Spleen (tissue), 11 donors: ENCODE measurements at regions not wholly inside any gene's neighbourhood (a gene's known extent, or its start where the extent isn't known, plus 50 kb on each side); places are given as distances from the start of the nearest gene placed in this dataset.

ENCODE experiments used
- DNase-seq: peaks from one replicate; pipeline ENCODE4 v3.0.0-alpha.2; 2020
- H3K27ac ChIP-seq, 8 donors: fragments of 200-600 bp; sonication (generic) in 7 of 8; 1 replicate in 4 of 8; 2 replicates in 4 of 8; pipeline versions ENCODE4 v1.5.0 to v1.8.0; 2016 to 2021; ENCODE audit warnings: inconsistent platforms in 4 of 8, mild to moderate bottlenecking in 4 of 8, moderate library complexity in 1 of 8
- H3K27me3 ChIP-seq, 7 donors: fragments of 200-600 bp; sonication (generic) in 6 of 7; replicated peaks in 1 of 7; 1 replicate in 4 of 7; 2 replicates in 3 of 7; pipeline versions ENCODE4 v1.5.0 to v1.8.0; 2016 to 2021; ENCODE audit warnings: inconsistent platforms in 3 of 7, mild to moderate bottlenecking in 1 of 7
- H3K36me3 ChIP-seq, 6 donors: fragments of 200-600 bp; sonication (generic) in 5 of 6; 1 replicate in 4 of 6; 2 replicates in 2 of 6; pipeline versions ENCODE4 v1.5.0 to v1.8.0; 2016 to 2021; ENCODE audit warnings: inconsistent platforms in 2 of 6
- H3K4me1 ChIP-seq, 6 donors: fragments of 200-600 bp; sonication (generic) in 5 of 6; 1 replicate in 3 of 6; 2 replicates in 3 of 6; pipeline versions ENCODE4 v1.5.0 to v1.8.0; 2016 to 2021; ENCODE audit warnings: inconsistent platforms in 3 of 6
- H3K4me3 ChIP-seq, 8 donors: fragments of 200-600 bp; sonication (generic) in 7 of 8; 1 replicate in 4 of 8; 2 replicates in 4 of 8; pipeline versions ENCODE4 v1.5.0 to v1.8.0; 2016 to 2021; ENCODE audit warnings: inconsistent platforms in 4 of 8, mild to moderate bottlenecking in 4 of 8, moderate library complexity in 2 of 8
- H3K9me3 ChIP-seq, 8 donors: fragments of 200-600 bp; sonication (generic) in 7 of 8; 1 replicate in 4 of 8; 2 replicates in 4 of 8; pipeline versions ENCODE4 v1.5.0 to v1.8.0; 2016 to 2021; ENCODE audit warnings: inconsistent platforms in 4 of 8
- CTCF ChIP-seq, 11 experiments: fragments of 200-600 bp in 7 of 11; fragments of 450-650 bp in 4 of 11; sonication (generic) in 4 of 11; IDR thresholded peaks in 8 of 11; conservative IDR thresholded peaks in 3 of 11; 1 replicate in 7 of 11; 2 replicates in 4 of 11; pipeline versions ENCODE4 v1.4.0 to v1.8.0; 2016 to 2021; ENCODE audit warnings: antibody characterized with exemption in 11 of 11, inconsistent platforms in 4 of 11, mild to moderate bottlenecking in 1 of 11
- POLR2A ChIP-seq, 3 donors: fragments of 450-650 bp; IDR thresholded peaks; one replicate each; pipeline ENCODE4 v1.5.1; 2017; ENCODE audit warnings: antibody characterized with exemption in 3 of 3, mild to moderate bottlenecking in 1 of 3
- POLR2AphosphoS5 ChIP-seq, 3 donors: sonication (generic); formaldehyde crosslinking; IDR thresholded peaks; one replicate each; pipeline ENCODE4 v1.5.1; 2017; ENCODE audit warnings: antibody characterized with exemption in 3 of 3
- WGBS, 5 donors: extraction: QIAGEN DNeasy Blood & Tissue Kit in 3 of 5; methylation state at CpG; one replicate each; pipeline versions ENCODE4 v1.1.5 to v1.1.7; 2013 to 2018; 5-methylcytosine and 5-hydroxymethylcytosine counted together
- intact Hi-C: fragments of 100-400 bp; cut with DNase I; formaldehyde crosslinking; loops from one replicate; pipeline ENCODE4 v1.15.0; 2023; ENCODE audit warnings: low total_unique reads
- donor health status: healthy with polysubstance abuse.
- donor health status: DM: no; HTN: no; CAD: no; lungs with moderate emphysema.
- donor health status: DM: no; HTN: no; CAD: no.
- donor health status: Bipolar disorder and iron deficiency.
- donor health status: healthy.
- donor health status: DM: no; HTN: no; CAD: no.
- donor health status: DM: yes; HTN: yes; CAD: no.

GRCh38 chr16:65833171-65833871, 533.2 kb upstream of the CDH5 start:
- Histone ChIP-seq H3K4me3 (no peak overlapping the region), H3K4me1 (no peaks in the 10 kb centered on the region), H3K27me3 (peaks cover 0 to 3% (median 0%) of the 10 kb centered on the region in 7 donors), H3K9me3 (no peaks in the 10 kb centered on the region), H3K27ac (peak overlapping the region in 4 of 8 donors; percentile 6 to 45 (median 26)), H3K36me3 (no peaks in the 10 kb centered on the region)
- WGBS, 5 donors = 48 to 68% (median 60%) methylated on average over 4 of the region's 4 CpGs
- DNase-seq = no peak
- intact Hi-C loops = no loop called here
- TF ChIP-seq POLR2A (IDR thresholded peaks at IDR 0.05) (no peak), POLR2AphosphoS5 (IDR thresholded peaks at IDR 0.05) (no peak), CTCF (IDR thresholded peaks at IDR 0.05 in 8 of 11, conservative IDR thresholded peaks at IDR 0.05 in 3 of 11) (no peak)

DNA sequence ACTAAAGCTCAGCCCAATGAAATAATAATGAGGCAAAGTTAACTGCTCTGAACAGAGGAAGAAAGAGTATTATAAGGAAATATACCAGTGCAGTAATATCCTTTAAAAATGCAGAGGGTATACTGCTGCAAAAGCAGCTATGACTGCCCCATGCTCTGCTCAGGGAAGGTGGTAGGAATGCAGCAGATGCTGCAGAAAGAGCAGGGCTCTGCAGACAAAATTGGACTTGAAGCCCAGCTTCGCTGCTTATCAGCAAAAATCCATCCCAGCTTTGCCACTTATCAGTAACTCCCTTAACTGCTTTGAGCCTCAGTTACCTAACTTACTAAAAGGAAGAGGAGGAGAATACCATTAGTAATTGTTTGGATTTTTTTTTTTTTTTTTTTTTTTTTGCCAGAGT, 533.8 kb upstream of the CDH5 start:
- Histone ChIP-seq H3K4me3 (no peak overlapping the region), H3K9me3 (no peaks in the 10 kb centered on the region), H3K27me3 (peaks cover 0 to 3% (median 0%) of the 10 kb centered on the region in 7 donors), H3K27ac (no peak overlapping the region), H3K36me3 (no peaks in the 10 kb centered on the region), H3K4me1 (no peaks in the 10 kb centered on the region)
- 58 to 75% (median 67%) methylated on average over 1 of the region's 1 CpG for WGBS, 5 donors
- intact Hi-C loops = no loop called here
- TF ChIP-seq CTCF (IDR thresholded peaks at IDR 0.05 in 8 of 11, conservative IDR thresholded peaks at IDR 0.05 in 3 of 11) = no peak
- no peak for TF ChIP-seq POLR2A (IDR thresholded peaks at IDR 0.05)
- no peak for TF ChIP-seq POLR2AphosphoS5 (IDR thresholded peaks at IDR 0.05)
- DNase-seq = no peak

GRCh38 chr16:65831903-65832666, 534.4 kb upstream of the CDH5 start:
- intact Hi-C loops = no loop called here
- no peak overlapping the region for H3K4me3 ChIP-seq
- H3K4me1 ChIP-seq = no peaks in the 10 kb centered on the region
- H3K27ac ChIP-seq = no peak overlapping the region
- no peak for DNase-seq
- no peaks in the 10 kb centered on the region for H3K36me3 ChIP-seq
- 87 to 97% (median 90%) methylated on average over 4 of the region's 4 CpGs for WGBS, 5 donors
- peaks cover 0 to 3% (median 0%) of the 10 kb centered on the region in 7 donors for H3K27me3 ChIP-seq
- TF ChIP-seq POLR2AphosphoS5 (IDR thresholded peaks at IDR 0.05) = no peak
- TF ChIP-seq POLR2A (IDR thresholded peaks at IDR 0.05) = no peak
- no peak for TF ChIP-seq CTCF (IDR thresholded peaks at IDR 0.05 in 8 of 11, conservative IDR thresholded peaks at IDR 0.05 in 3 of 11)
- no peaks in the 10 kb centered on the region for H3K9me3 ChIP-seq

GRCh38 chr16:65829076-65829475, 537.4 kb upstream of the CDH5 start:
- H3K27ac ChIP-seq = no peak overlapping the region
- H3K36me3 ChIP-seq = no peaks in the 10 kb centered on the region
- TF ChIP-seq POLR2A (IDR thresholded peaks at IDR 0.05) (no peak), POLR2AphosphoS5 (IDR thresholded peaks at IDR 0.05) (no peak), CTCF (IDR thresholded peaks at IDR 0.05 in 8 of 11, conservative IDR thresholded peaks at IDR 0.05 in 3 of 11) (no peak)
- no peak overlapping the region for H3K4me3 ChIP-seq
- WGBS, 5 donors = 70 to 92% (median 80%) methylated on average over 4 of the region's 4 CpGs
- no peaks in the 10 kb centered on the region for H3K4me1 ChIP-seq
- intact Hi-C loops = no loop called here
- peaks cover 0 to 3% (median 0%) of the 10 kb centered on the region in 7 donors for H3K27me3 ChIP-seq
- DNase-seq = no peak
- no peaks in the 10 kb centered on the region for H3K9me3 ChIP-seq
